Activated CD4-positive, alpha-beta T cell treated with anti-CD3 and anti-CD28 coated beads for 24 hours (primary cell): ENCODE measurements at regions not wholly inside any gene's neighbourhood (a gene's known extent, or its start where the extent isn't known, plus 50 kb on each side); places are given as distances from the start of the nearest gene placed in this dataset.

ENCODE experiments used
- DNase-seq, 2 donors: peaks; one replicate each; pipeline ENCODE4 v3.0.0-alpha.2; 2020; ENCODE audit warnings: low read depth in 2 of 2

DNA sequence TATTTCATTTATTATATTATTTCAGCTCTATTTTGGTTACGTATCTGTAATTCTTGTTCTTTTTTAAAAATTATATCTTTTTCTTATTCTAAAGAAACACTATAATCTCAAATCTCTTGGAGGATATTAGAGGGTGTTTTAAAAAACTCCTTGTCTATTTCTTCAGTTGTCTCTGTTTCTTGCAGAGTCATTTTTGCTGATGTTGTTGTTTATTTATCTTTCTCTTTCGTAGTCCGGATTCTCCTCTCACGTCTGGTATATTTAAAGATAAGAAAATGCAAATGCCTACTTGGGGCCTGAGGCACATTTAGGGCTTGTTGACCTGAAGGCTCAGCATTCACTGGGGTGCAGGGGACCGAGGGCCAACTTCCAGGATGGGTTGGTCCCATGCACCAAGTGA, 181.2 kb upstream of the CTBP2 start:
- DNase-seq, result no peak

DNA sequence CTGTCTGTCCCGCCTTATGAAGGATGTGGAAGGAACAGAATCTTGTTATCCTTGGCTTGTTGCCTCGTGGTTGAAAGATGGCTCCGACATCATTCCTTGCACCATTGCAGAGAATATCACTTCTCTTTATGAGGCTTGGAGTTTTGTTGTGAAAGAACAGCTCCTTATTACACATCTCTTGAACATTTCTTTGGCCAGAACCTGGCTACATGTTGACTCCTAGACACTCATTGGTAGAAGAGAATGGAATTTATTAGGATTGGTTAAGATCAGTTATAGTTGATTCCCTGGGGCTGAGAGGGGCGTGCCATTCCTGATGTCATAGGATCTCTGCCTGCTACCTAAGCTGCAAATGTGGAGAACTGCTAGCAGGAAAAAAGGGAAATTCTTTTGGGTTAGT, 180.5 kb upstream of the CTBP2 start:
- no peak for DNase-seq

DNA sequence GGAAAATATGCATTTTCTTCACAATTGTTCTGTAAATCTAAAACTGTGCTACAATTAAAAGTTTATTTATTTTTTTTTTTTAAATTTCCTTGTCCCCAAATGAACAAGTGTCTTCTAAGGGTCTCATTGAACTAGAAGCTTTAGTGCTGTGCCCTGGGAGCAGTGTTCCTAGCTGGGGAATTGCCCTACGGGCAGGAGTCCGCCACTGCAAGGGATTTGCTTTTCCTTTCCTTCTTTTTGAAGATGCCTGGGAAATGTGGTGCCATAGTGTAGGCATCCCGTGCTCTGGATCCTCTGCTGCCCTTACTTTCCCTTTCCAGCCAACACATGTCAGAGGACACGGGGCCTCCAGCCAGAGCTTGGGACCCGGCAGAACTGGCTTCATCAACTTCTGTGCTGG, 177.1 kb upstream of the CTBP2 start:
- no peak for DNase-seq

DNA sequence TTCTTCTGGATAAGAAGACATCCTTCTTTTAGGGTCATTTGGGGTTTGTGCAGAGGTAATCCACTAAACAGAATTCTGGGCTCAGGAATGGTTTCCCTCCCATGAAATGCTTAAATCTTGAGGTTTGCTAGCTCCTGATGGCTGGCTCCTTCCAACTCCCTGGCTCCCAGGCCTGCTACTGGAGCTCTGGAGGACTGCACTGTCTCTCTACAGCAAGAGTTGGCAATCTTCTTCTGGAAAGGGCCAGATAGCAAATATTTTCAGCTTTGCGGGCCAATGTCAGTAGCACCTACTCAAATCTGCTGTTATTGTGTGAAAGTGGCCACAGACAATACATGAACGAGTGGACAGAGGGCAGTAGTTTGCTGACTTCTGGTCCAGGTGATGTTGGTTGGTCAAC, 174.2 kb upstream of the CTBP2 start:
- no peak for DNase-seq

DNA sequence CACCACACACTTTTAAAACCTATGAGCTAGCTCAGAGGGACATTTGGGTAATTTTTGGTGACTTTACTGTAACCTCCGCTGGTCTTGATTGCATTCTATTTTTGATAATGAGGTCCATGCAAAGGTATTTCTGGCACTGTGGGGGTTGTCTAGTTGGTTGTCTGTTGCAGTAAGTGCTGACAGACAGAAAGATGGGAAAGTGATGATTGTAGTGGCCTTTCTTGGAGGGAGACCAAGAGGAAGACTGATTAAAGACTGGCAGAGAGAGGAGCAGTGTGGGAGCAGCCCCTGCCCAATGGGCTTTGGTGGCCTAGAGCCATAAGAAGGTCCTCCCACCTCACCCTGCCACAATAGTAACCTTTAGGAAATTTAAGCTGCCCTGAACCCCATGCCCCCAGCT, 173.4 kb upstream of the CTBP2 start:
- no peak for DNase-seq

DNA sequence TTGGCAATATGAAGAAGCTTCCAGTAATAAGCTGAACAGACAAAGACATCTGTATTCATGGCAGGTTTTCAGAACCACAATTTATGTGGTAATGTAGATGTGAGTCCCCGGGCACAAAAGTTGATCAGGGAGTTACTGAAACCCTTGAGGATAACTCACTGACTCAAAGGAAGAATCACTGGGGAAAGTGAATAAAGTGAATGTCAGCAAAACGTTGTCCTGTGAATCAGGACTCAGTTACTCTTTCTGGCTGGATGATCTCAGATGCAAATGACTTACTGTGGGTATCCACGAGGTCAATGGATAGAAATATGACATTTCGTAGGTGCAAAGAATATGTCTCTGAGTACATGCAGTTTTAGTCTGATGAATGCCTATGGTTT, 172.8 kb upstream of the CTBP2 start:
- DNase-seq, result no peak

DNA sequence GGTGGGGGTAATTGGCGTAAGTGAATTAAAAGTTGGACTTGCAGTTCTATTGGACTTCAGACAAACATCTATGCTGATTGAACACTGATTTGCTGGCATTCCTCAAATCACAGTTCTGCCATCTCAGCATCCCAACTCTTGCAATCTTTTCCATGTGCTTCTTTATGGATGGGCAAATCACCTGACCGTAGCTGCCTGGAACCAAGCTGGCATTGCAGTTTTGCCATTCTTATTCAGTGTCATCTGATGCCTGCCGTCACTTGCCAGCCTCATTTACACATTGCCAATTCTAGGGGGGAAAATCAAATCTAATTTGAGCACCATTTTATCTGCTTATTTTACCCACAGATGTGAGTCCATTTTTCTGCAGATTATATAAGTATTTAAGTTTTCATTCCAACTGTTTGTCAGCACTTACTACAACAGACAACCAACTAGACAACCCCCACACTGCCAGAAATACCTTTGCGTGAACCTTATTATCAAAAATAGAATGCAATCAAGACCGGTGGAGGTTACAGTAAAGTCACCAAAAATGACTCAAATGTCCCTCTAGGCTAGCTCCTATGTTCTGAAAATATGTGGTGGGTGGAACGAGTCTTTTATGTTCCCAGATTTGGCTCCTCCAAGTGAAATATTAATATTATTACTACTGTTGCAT, 172.3 kb upstream of the CTBP2 start:
- no peak for DNase-seq

DNA sequence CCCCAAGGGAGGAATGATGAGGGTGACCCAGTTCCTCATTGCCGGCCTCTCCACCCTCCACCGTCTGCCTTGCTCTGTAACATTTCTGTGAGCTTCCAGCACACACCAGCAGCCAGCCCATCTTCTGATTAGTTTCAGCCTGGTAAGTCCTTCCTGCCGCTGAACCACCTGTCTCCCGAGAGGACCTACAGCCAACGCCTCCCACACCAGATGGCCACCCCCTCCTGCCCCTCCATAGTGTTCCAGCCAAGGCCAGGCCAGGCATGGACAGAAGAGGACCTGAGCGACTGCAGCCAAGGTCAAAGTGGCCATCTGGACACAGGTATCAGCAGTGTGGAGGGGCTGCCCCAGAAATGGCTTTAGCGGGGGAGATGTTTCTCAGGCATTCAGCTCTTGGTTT, 170.7 kb upstream of the CTBP2 start:
- DNase-seq, result no peak

DNA sequence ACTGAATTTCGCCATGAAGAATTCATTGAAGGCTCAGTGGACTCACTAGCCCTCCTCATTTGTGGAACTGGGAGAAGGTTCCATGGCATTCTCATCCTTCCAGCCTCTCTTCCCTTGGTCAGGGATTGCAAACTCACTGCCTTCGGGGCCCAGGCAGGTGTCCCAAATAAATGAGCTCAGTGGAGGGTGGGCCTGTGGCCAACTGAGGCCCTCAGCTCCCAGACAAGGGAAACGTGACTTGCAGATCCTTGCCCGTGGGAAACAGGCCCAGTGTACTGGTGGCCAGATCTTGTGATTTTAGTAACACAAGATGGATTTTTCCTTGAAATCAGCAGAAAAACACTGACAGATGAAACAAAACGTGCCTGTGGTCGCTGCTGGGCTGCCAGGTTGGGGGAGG, 168.7 kb upstream of the CTBP2 start:
- no peak for DNase-seq

DNA sequence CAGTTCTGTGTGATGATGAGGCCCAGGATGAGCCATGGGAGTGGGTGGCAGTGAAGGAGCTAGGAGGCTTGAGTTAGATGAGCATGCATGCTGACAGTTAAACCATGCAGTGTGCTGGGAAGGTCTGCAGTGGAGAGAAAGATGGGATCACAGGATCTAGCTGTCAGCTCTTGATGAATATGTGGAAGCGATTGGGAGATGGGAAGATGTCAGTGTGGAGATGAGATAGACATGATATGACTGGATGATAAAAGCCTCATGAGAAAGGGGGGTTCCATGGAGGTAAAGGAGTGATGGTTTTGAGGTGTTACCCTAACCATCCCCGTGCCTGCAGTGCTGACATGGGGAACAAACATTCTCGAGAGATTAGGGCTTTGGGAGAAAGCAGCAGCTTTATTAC, 165.0 kb upstream of the CTBP2 start:
- no peak for DNase-seq

DNA sequence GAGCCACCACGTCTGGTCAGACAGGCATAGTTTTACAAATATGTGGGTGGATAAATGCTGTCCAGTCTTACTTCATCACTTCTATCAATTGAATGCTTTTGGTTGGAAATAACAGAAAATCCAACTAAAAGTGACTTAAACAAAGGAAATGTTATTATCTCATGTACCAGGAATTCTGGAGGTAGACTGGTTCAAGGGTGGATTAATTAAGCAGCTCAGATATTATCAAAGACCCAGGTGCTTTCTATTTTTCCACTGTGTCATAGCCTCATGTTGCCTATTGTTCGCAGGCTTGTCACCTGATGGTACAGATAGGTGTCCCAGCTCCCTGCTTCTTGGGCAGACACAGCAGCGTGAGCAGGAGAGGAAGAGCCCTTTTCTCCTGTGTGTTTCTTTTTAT, 156.1 kb upstream of the CTBP2 start:
- DNase-seq, result no peak

DNA sequence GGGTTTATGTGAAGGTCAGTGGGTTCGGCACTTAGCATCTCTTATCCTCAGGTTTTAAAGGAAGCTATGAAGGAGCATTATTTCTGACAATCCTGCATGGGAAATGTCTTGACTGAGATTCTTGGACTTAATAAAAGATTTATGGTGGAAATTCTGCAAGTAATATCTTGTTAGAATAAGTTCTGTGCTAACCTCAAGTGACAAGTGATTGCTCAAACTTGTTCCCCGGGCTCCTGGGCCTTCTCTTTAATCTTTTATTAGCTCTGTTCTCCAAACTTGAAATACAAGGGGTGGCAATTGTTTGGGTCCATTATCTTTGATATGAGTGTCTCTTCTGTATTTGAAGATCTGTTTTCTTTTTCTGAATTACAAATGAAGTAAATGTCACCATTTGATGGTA, 140.6 kb upstream of the CTBP2 start:
- no peak for DNase-seq

DNA sequence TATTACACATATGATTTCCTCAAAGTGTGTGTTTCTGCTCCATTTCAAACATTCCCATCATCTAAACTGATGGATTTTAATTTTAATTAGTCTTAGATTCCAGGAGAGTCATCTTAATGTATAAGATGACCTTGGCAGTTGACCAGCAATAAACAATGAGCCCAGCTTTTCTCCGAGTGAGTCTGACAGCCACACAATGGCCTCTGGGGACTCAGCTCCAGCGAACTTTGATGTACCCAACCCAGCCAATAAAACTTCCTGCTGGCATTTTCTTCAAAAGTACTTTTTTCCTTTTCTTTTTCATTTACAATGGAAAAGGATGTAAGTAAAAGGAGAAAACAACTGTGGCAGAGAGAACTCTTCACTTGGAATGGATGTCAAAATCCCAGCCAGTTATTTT, 139.1 kb upstream of the CTBP2 start:
- DNase-seq, result no peak

DNA sequence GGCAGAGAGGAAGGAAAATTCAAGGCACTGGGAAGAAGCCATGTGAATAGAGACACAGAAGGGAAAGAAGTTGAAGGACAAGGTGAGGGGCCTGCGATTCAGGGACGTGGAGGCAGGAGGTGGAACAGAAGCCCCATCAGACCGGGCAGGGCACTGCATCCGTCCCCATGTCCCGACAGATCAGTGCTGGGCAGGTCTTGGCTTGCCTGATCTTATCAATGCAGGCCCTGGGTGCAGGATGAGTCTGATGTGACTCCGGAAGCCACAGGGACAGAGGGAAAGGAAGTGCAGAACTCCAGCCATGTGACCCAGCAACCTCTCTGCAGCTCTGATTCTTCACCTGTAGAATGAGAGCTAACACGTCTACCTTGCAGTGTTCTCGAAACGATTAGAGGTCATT, 136.2 kb upstream of the CTBP2 start:
- DNase-seq, result no peak

DNA sequence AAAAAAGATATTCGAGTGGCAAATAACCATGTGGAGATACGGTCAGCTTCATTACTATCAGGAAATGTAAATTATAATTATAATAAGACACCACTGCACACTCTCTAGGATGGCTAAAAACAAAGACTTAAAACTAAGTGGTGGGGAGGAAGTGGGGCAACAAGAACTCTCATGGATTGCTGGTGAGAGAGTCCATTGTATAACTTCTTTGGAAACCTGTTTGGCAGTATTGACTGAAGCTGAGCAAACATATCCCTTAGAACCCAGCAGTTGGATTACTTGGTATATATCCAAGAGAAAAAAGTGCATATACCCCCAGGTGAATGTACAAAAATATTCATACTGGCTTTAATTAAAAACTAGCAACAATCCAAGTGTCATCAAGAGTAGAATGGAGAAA, 133.7 kb upstream of the CTBP2 start:
- no peak for DNase-seq

DNA sequence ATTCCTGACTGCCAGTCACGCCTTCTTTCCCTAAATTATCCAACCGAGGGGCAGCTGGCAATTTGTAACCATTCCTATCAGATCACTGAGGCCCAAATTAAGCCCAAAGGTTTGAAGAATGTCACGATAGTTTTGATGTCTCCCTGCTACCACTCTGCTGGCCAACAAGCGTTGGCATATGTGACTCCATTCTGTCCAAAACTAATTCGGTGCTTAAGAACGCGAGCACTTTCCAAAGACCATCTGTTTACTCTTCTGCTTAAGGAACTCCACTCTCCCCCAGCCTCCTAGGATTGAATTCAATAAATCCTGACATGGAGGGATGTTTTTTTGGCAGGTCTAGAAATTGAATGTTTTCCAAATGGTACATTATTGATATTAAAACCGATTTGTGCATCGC, 131.5 kb upstream of the CTBP2 start:
- DNase-seq, result no peak

DNA sequence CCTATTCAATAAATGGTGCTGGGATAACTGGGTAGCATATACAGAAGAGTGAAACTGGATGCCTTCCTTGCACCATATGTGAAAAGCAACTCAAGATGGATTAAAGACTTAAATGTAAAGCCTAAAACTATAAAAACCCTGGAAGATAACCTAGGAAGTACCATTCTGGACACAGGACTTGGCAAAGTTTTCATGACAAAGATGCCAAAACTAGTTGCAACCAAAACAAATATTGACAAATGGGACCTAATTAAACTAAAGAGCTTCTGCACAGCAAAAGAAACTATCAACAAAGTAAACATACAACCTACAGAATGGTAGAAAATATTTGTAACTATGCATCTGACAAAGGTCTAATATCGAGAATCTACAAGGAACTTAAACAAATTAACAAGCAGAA, 129.1 kb upstream of the CTBP2 start:
- no peak for DNase-seq

DNA sequence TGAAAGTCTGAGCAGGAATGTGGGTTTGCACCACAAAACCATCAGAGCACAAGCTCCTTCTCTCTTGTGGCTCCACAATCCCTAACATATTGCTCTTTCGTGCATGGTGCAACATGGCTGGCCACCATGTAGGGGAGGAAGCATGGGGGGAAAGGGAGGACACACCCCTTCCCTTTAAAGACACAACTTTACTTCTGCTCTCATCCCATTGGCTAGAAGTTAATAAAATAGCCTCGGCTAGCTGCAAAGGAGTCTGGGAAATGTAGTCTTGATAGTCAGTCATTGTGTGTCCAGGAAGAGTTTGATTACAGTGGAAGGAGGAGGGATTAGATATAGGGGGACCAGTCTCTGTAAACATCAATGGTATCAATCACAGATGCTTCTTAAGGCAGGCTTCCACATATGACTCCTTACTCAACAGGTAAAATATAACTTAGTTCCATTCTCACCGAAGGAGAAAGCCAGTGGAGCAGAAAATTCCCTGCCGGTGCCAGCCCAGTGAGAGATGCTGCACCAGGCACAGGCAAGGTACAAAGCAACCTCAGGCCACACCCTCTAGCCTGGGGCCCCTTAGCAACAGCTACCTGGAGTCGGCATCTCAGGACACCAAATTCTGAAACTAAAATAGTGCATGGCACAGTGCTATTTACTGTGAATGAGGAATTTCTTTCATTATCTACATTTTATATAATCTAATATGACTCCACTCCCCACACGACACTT, 124.7 kb upstream of the CTBP2 start:
- DNase-seq, result no peak

DNA sequence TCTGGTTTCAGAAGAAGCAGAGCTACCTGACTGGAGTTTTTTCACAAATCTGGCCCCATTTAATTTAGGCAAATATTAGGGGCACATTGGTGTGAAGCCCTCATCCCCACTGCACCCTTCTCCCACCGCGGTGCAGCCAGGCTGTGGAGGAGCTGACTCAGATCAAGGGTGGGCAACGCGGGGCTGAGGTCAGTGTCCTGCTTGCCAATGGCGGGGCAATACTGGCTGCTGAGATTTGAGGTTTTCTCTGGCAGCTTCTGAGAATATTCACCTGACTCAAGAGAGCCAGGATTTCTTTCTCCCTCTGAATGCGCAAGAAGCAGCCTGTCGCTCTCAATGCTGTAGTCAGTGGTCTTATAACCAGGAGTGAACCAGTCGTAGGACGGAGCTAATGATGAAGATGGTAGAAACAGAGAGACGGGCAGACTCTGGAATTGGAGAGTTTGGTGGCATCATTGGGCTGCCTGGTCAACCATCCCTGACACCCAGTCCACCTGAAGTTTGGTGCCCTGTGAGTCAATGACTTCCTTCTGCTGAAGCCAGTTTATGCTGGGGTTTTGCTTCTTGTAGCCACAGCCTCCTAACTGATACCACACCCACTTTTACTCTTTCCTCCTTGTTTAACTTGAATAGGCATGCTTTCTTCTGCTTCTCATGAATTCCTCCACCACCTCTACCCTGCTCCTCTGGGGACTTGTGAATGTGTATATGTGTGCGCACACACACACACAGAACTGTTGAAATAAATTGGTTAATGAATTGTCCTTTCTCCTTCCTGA, 123.7 kb upstream of the CTBP2 start:
- no peak for DNase-seq

DNA sequence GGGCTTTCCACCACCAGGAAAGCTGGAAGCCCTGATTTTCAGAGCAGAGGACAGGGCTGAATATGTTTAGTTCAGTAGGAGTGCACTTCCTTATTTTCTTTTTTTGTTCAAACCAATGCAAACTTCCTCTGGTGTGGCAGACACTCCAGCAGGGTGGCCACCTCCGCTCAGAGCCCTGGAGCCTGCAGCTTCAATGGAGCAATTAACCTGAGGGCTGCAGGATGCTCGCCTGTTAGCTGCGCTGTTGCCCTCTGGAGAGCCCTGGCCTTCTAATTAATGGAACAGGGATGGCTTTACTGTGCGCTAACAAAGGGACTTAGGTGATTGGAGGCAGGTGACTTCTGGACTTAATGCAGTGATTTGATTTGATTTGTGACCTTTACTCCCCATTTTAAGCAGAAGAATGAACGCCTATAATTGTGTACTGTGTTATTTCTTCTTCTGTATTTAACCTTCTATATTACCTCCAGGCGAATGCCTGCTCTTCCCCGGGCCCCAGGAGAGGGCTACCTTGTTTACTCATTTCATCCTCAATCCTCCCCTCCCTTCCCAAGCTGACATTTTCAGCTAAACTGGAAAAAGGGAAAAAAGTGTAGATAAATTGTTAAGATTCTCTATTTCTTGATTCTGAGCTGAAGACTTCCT, 123.0 kb upstream of the CTBP2 start:
- no peak for DNase-seq

DNA sequence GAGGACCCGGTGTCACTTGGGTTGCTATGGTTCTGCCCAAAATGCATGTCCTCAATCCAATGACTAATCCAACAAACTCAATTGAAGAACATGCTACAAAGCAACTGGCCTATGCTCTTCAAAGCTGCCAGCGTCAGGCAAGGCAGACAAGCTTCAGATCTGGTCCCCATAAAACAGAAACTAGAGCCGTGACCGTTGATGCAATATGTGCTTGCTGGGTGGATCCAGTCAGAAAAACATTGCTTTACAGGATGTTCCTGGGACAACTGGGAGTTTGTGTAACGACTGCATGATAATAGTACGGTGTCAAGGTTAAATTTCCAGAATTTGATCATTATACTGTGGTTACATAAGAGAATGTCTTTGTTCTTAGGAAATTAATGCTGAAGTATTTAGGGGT, 120.7 kb upstream of the CTBP2 start:
- no peak for DNase-seq

DNA sequence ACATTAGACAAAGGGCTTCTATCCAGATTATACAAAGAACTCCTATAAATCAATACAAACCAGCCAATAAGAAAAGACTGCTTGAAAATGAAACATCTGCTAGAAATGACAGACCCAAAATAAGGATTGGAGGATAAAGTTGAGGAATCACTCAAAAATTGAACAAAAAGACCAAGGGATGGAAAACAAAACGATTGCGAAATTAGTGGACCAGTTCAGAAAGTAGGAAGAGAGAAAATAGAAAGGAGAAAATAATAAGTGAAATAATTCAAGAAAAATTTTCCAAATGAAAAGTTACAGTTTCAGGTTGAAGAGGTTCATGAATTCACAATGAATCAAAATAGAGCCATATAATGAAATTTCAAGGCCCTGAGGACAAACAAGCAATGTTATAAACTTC, 115.8 kb upstream of the CTBP2 start:
- no peak for DNase-seq

DNA sequence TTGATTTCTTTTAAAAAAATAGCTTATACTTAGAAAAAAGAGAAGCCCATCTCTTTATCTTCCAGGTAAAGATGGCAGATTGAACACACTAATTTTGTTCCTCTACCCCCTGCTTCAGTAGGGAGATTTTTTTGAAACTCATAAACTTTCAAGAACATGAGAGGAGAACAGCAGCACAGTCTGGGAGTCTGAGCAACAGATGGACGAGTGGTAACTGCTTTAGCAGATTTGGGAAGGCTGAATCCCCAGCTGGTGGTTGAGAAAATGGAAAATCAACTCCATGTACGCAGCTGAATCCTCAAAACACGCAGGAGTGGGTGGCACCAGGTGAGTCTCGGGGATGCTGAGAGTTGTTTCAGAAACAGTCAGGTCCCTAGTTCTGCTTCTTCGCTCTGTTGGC, 114.6 kb upstream of the CTBP2 start:
- DNase-seq, result no peak
